T-helper 2 cell (primary cell): ENCODE measurements at regions not wholly inside any gene's neighbourhood (a gene's known extent, or its start where the extent isn't known, plus 50 kb on each side); places are given as distances from the start of the nearest gene placed in this dataset.

Experiments used
- DNase-seq, 5 experiments: peaks; one replicate each; pipeline versions ENCODE4 v3.0.0 to v3.0.0-alpha.2; 2012 to 2022

- DNase-seq, result no peak
Measured at GRCh38 chr15:31776039-31776438, 254.3 kb upstream of the CHRNA7 start.

- no peak for DNase-seq
Measured at GRCh38 chr15:31781261-31781660, 249.1 kb upstream of the CHRNA7 start.

GRCh38 chr15:31782016-31782783 lies 248.1 kb upstream of the CHRNA7 start:
- no peak for DNase-seq

GRCh38 chr15:31782951-31783350 lies 247.4 kb upstream of the CHRNA7 start:
- DNase-seq, result no peak

GRCh38 chr15:31786360-31786759 lies 244.0 kb upstream of the CHRNA7 start:
- DNase-seq, result no peak

GRCh38 chr15:31788104-31788503 lies 242.2 kb upstream of the CHRNA7 start:
- no peak for DNase-seq

- no peak for DNase-seq
Measured at GRCh38 chr15:31792611-31793199, 237.6 kb upstream of the CHRNA7 start.

- no peak for DNase-seq
Measured at GRCh38 chr15:31799319-31799714, 231.0 kb upstream of the CHRNA7 start.

GRCh38 chr15:31799715-31800321 lies 230.5 kb upstream of the CHRNA7 start:
- DNase-seq, result peak in 1 of 5 experiments; percentile 37

GRCh38 chr15:31801152-31801551 lies 229.2 kb upstream of the CHRNA7 start:
- DNase-seq, result no peak

GRCh38 chr15:31802761-31803160 lies 227.6 kb upstream of the CHRNA7 start:
- DNase-seq, result no peak

- no peak for DNase-seq
Measured at GRCh38 chr15:31803388-31803884, 226.9 kb upstream of the CHRNA7 start.

- no peak for DNase-seq
Measured at GRCh38 chr15:31805090-31805662, 225.1 kb upstream of the CHRNA7 start.

GRCh38 chr15:31806106-31806505 lies 224.2 kb upstream of the CHRNA7 start:
- no peak for DNase-seq

- no peak for DNase-seq
Measured at GRCh38 chr15:31811641-31812040, 218.7 kb upstream of the CHRNA7 start.

GRCh38 chr15:31814082-31814481 lies 216.2 kb upstream of the CHRNA7 start:
- no peak for DNase-seq

- no peak for DNase-seq
Measured at GRCh38 chr15:31815411-31816155, 214.7 kb upstream of the CHRNA7 start.

GRCh38 chr15:31822463-31822862 lies 207.9 kb upstream of the CHRNA7 start:
- no peak for DNase-seq

GRCh38 chr15:31824024-31824423 lies 206.3 kb upstream of the CHRNA7 start:
- DNase-seq, result no peak

- no peak for DNase-seq
Measured at GRCh38 chr15:31828594-31828993, 201.7 kb upstream of the CHRNA7 start.

GRCh38 chr15:31830591-31830990 lies 199.7 kb upstream of the CHRNA7 start:
- DNase-seq, result no peak

- no peak for DNase-seq
Measured at GRCh38 chr15:31831596-31831995, 198.7 kb upstream of the CHRNA7 start.

GRCh38 chr15:31834654-31835053 lies 195.7 kb upstream of the CHRNA7 start:
- no peak for DNase-seq
